ENCODE measurements at regions not wholly inside any gene's neighbourhood (a gene's known extent, or its start where the extent isn't known, plus 50 kb on each side); places are given as distances from the start of the nearest gene placed in this dataset.

- no peak for DNase-seq
These were observed 51.0 kb upstream of the CTDP1 start for GRCh38 chr18:79628416-79629248.

- DNase-seq = no peak
These were observed 50.4 kb upstream of the CTDP1 start for GRCh38 chr18:79629249-79629558.

GRCh38 chr18:79629606-79630005, 50.0 kb upstream of the CTDP1 start:
- no peak for DNase-seq

All from MV-4-11 (cell line).